ENCODE measurements at regions not wholly inside any gene's neighbourhood (a gene's known extent, or its start where the extent isn't known, plus 50 kb on each side); places are given as distances from the start of the nearest gene placed in this dataset.

DNA sequence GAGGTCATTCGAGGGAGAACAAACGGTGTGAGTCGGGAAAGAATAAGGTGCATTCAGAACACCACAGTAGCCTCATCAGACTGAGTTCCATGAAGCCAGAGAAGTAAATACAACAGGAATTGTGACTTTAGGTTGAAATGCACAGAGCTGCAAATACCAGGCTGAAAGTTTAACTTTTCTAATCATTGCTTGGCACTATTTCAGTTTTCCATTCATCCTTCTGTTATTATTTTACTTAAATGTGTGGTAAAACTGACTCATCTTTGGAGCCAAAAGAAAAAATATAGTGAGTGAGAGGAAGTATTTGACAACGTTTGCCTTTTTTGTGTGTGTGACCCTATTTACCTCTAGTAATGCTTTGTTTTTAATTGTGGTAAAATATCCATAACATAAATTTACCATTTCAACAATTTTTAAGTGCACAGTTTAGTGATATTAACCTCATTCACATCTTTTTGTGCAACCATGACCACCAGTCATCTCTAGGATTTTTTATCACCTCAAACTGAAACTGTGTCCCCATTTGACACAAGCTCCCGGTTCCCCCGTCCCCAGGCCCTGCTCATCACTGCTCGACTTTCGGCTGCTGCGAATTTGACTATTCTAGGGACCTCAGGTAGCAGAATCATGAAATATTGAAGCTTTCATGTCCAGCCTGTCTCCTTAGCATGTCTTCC lies 166.8 kb downstream of the HSD17B3 start:
- peaks cover 62% of the 10 kb centered on the region for H3K4me1 Mint-ChIP-seq (ENCODE audit: low read depth)
- no peaks in the 10 kb centered on the region for H3K27me3 Mint-ChIP-seq
- peaks cover 16% of the 10 kb centered on the region for H3K9me3 Mint-ChIP-seq
- intact Hi-C loops (cut with micrococcal nuclease) = no loop called here
- no peak overlapping the region for H3K4me3 Mint-ChIP-seq
- no peak overlapping the region for H3K27ac Mint-ChIP-seq
- no peaks in the 10 kb centered on the region for H3K36me3 Mint-ChIP-seq (ENCODE audit: low read depth)

DNA sequence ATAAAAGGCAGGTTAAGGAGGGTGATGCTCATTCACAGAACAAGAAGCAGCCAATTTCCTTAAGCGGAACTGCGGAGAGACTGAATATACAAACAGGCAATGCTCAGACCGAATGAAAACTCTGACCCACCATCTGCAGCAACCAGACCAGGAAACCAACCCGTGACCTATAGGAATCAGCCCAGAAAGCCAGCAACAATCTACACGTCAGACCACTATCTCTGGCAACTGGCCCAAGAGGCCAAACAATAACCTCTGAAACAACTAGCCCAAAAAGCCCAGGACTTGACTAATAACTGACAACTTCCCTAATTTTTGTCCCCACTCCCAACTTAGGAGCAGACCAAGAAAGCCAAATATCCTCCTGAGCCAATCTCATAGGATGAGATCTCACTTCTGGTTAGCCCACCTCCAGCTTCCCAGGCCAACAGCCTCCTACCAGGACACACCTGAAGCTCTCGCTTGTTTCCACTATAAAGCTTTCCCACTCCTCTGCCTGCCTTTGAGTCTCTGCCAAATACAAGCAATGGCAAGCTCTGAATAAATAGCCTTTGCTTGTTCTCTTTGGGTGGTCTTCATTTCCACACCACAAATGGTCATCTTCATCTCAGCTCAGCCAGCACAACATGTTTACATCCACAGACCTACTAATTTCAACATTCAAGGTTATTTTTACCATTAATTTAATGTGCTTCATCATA lies 168.5 kb downstream of the HSD17B3 start:
- Mint-ChIP-seq H3K36me3 (ENCODE audit: low read depth) (no peaks in the 10 kb centered on the region), H3K27me3 (no peaks in the 10 kb centered on the region)
- intact Hi-C loops (cut with micrococcal nuclease) = no loop called here

DNA sequence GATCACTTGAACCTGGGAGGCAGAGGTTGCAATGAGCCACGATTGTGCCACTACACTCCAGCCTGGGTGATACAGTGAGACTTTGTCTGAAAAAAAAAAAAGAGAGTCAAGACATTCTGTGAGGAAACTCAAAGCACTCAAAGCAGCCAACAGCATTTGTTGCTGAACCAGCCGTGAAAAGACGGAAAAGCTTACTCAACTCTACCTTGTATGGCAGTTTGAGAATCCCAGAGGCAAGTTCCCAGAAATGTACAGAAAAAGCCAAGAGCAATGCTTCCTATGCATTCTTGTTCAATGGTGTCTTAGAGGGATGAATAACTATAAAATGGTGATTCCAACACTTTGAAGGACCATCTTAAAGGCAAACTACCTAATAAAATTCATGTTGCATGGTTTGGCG lies 170.2 kb downstream of the HSD17B3 start:
- Mint-ChIP-seq H3K4me1 (ENCODE audit: low read depth) (peaks cover 31% of the 10 kb centered on the region), H3K36me3 (ENCODE audit: low read depth) (no peaks in the 10 kb centered on the region), H3K27ac (no peak overlapping the region), H3K9me3 (peaks cover 16% of the 10 kb centered on the region), H3K27me3 (no peaks in the 10 kb centered on the region), H3K4me3 (no peak overlapping the region)
- intact Hi-C loops (cut with micrococcal nuclease) = no loop called here

More for the DNA sequence above, 168.5 kb downstream of the HSD17B3 start:
- Mint-ChIP-seq H3K27ac (no peak overlapping the region), H3K4me3 (no peak overlapping the region), H3K9me3 (peaks cover 16% of the 10 kb centered on the region), H3K4me1 (ENCODE audit: low read depth) (peaks cover 48% of the 10 kb centered on the region)

DNA sequence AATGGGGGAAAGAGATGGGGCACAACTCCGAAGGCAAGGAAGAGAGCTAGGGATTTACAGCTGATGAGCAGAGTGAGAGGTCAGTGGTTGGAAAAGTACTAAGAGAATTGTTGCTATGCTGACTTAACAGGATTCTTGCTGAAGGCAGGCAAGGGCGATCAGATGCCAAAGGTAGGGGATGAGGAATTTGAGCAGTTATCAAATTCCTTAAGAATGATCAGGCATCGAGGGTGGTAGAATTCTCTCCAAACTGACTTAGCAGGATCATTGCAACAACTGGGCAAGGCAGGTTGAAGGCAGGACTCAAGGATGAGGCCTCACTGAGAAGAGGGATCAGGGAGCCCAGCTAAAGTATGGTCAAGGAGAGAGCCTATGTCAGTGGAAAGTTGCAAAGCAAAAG lies 171.0 kb downstream of the HSD17B3 start:
- no peaks in the 10 kb centered on the region for H3K36me3 Mint-ChIP-seq (ENCODE audit: low read depth)
- no peak overlapping the region for H3K27ac Mint-ChIP-seq
- no peaks in the 10 kb centered on the region for H3K27me3 Mint-ChIP-seq
- intact Hi-C loops (cut with micrococcal nuclease) = no loop called here
- H3K9me3 Mint-ChIP-seq = peaks cover 16% of the 10 kb centered on the region
- no peak overlapping the region for H3K4me3 Mint-ChIP-seq
- peaks cover 33% of the 10 kb centered on the region for H3K4me1 Mint-ChIP-seq (ENCODE audit: low read depth)

DNA sequence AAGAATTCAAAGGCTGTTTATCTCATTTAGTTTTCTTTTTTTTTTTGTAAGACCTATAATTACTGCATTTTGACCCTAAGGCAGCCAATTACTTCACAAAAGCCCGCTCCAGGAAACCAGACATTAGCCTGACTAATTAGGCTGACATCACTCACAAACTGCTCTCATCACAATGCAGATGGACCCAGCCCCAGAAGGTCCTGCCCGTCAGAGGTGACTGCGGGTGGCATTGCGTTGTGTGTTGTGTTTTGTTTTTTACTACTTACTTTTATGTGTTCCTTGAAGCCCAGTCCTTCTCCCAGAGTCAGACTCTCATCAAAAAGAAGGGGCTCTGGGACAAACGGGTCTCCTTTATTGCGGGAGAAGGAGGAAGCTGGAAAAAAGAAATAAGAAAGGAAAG lies 172.2 kb downstream of the HSD17B3 start:
- peaks cover 23% of the 10 kb centered on the region for H3K4me1 Mint-ChIP-seq (ENCODE audit: low read depth)
- no peak overlapping the region for H3K4me3 Mint-ChIP-seq
- H3K36me3 Mint-ChIP-seq (ENCODE audit: low read depth) = no peaks in the 10 kb centered on the region
- H3K27me3 Mint-ChIP-seq = no peaks in the 10 kb centered on the region
- no peak overlapping the region for H3K27ac Mint-ChIP-seq
- intact Hi-C loops (cut with micrococcal nuclease) = no loop called here
- peaks cover 16% of the 10 kb centered on the region for H3K9me3 Mint-ChIP-seq

DNA sequence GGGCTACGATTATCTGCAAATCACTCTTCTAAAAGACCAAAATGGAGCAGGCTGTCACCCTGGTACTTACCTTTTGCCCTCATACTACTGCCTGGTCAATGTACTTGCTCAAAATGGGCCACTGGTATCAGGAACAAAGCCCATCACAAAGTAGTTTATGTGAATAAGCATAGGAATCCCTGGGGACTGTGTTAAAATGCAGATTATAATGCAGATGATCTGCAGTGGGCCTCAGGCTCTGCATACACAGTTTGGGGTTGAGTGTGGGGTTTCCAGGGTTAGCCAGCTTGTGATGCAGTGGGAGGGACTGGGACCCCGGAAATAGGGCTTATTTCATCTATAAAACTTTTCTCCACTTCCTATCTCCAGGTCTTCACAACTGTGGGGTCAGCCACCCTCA lies 173.1 kb downstream of the HSD17B3 start:
- H3K27ac Mint-ChIP-seq = no peak overlapping the region
- H3K36me3 Mint-ChIP-seq (ENCODE audit: low read depth) = no peaks in the 10 kb centered on the region
- peaks cover 15% of the 10 kb centered on the region for H3K9me3 Mint-ChIP-seq
- intact Hi-C loops (cut with micrococcal nuclease) = no loop called here
- no peak overlapping the region for H3K4me3 Mint-ChIP-seq
- no peaks in the 10 kb centered on the region for H3K27me3 Mint-ChIP-seq
- peaks cover 26% of the 10 kb centered on the region for H3K4me1 Mint-ChIP-seq (ENCODE audit: low read depth)

DNA sequence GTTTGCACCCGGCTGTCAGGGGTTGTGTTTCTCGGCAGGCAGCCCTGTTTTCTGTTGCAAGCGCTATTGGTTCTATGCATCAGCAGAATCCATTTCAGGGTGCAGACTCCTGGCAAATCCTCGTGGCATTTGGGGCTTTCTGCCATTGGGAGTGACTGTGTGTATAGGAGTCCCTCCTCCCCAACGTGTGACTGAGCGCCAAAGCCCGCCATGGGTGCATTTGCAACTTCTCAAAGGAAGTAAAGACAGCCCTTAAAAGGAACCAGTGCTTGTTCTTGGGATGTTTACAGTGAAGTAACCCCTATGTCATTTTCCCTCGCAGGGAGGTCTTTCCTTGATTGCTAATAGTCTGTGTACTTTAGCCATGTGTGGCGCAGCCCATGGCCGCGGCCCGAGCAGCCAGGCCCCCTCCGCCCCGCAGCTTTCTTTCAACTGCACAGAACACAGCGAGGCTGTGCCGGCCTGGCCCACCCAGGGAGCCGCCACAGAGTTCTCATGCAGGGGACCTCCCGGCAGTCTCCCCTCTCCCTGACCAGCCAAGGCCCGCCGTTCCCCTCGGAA lies 175.6 kb downstream of the HSD17B3 start:
- H3K27ac Mint-ChIP-seq = no peak overlapping the region
- H3K36me3 Mint-ChIP-seq (ENCODE audit: low read depth) = no peaks in the 10 kb centered on the region
- peaks cover 16% of the 10 kb centered on the region for H3K4me1 Mint-ChIP-seq (ENCODE audit: low read depth)
- H3K4me3 Mint-ChIP-seq = no peak overlapping the region
- no peaks in the 10 kb centered on the region for H3K27me3 Mint-ChIP-seq
- intact Hi-C loops (cut with micrococcal nuclease) = no loop called here
- no peaks in the 10 kb centered on the region for H3K9me3 Mint-ChIP-seq

DNA sequence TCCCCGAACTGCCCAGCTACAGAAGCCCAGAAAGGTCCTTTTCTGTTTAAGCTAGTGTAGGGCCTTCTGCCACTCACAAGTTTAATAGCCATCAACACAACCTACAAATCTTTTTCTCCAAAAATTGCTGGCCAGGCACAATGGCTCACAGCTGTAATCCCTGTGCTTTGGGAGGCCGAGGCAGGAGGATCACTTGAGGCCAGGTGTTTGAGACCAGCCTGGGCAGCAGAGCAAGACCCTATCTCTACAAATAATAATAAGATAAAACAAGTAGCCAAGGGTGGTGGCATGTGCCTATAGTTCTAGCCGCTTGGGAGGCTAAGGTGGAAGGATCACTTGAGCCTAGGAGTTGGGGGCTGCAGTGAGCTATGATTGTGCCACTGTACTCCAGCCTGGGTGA lies 176.4 kb downstream of the HSD17B3 start:
- intact Hi-C loops (cut with micrococcal nuclease) = no loop called here
- H3K4me3 Mint-ChIP-seq = no peak overlapping the region
- H3K36me3 Mint-ChIP-seq (ENCODE audit: low read depth) = no peaks in the 10 kb centered on the region
- H3K27me3 Mint-ChIP-seq = no peaks in the 10 kb centered on the region
- peaks cover 20% of the 10 kb centered on the region for H3K4me1 Mint-ChIP-seq (ENCODE audit: low read depth)
- H3K9me3 Mint-ChIP-seq = peaks cover 1% of the 10 kb centered on the region
- H3K27ac Mint-ChIP-seq = no peak overlapping the region

DNA sequence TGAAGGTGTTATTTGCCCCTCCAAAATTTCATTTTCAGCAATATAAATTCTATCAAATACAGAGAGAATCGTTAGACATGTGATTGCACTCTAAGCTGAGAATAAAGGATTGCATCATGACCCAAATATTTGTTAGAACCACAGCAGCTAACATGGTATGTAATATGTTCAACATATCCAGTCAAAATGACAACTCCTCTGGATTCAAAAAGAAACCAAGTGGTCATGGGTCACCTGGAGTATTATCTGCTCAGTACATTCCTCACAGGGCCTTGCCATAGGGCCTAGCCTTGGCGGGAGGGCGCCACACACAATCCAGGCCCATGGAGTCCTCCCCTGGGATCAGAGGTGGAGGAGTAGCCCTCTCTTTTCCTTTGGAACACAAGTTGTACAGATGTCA lies 179.2 kb downstream of the HSD17B3 start:
- intact Hi-C loops (cut with micrococcal nuclease) = no loop called here
- H3K4me1 Mint-ChIP-seq (ENCODE audit: low read depth) = peaks cover 35% of the 10 kb centered on the region
- H3K9me3 Mint-ChIP-seq = peaks cover 18% of the 10 kb centered on the region
- H3K27ac Mint-ChIP-seq = no peak overlapping the region
- no peaks in the 10 kb centered on the region for H3K36me3 Mint-ChIP-seq (ENCODE audit: low read depth)
- no peak overlapping the region for H3K4me3 Mint-ChIP-seq
- H3K27me3 Mint-ChIP-seq = no peaks in the 10 kb centered on the region

DNA sequence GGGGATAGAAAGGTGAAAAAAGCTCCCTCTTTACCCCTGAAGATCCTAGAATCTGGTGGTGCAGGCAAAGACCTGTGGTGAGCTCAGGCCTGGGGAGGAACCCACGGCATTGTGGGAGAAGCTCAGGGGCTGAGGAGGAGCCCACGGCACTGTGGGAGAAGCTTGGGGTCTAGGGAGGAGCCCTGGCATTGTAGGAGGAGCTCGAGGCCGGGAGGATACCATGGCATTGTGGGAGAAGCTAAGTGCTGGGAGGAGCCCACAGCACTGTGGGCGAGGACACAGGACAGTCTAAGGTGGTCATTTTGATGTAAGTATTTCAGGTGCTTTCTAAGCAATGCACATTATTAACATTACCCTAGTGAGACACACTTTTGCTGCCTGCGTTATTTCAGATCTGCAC lies 179.7 kb downstream of the HSD17B3 start:
- no peaks in the 10 kb centered on the region for H3K36me3 Mint-ChIP-seq (ENCODE audit: low read depth)
- H3K27ac Mint-ChIP-seq = no peak overlapping the region
- no peaks in the 10 kb centered on the region for H3K27me3 Mint-ChIP-seq
- intact Hi-C loops (cut with micrococcal nuclease) = no loop called here
- H3K4me1 Mint-ChIP-seq (ENCODE audit: low read depth) = peaks cover 39% of the 10 kb centered on the region
- peaks cover 18% of the 10 kb centered on the region for H3K9me3 Mint-ChIP-seq
- no peak overlapping the region for H3K4me3 Mint-ChIP-seq

DNA sequence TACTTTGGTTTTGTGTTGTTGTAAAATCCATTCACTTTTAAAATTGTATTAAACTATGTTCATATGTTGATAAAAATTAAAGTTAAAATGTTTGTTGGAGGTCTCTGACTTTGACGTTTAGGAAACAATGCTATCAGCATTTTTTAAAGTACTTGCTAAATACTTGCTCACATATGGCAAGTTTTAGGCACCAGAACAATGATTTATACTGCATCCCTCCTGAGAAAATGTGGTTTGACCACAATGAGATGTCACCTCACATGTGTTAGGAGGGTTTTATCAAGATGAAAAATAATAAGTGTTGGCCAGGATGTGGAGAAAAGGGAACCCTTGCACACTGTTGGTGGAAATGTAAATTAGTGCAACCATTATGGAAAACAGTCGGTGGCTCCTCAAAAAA lies 180.8 kb downstream of the HSD17B3 start:
- Mint-ChIP-seq H3K9me3 (peaks cover 18% of the 10 kb centered on the region), H3K36me3 (ENCODE audit: low read depth) (no peaks in the 10 kb centered on the region), H3K4me3 (no peak overlapping the region), H3K4me1 (ENCODE audit: low read depth) (peaks cover 46% of the 10 kb centered on the region), H3K27ac (no peak overlapping the region), H3K27me3 (no peaks in the 10 kb centered on the region)
- intact Hi-C loops (cut with micrococcal nuclease) = no loop called here

DNA sequence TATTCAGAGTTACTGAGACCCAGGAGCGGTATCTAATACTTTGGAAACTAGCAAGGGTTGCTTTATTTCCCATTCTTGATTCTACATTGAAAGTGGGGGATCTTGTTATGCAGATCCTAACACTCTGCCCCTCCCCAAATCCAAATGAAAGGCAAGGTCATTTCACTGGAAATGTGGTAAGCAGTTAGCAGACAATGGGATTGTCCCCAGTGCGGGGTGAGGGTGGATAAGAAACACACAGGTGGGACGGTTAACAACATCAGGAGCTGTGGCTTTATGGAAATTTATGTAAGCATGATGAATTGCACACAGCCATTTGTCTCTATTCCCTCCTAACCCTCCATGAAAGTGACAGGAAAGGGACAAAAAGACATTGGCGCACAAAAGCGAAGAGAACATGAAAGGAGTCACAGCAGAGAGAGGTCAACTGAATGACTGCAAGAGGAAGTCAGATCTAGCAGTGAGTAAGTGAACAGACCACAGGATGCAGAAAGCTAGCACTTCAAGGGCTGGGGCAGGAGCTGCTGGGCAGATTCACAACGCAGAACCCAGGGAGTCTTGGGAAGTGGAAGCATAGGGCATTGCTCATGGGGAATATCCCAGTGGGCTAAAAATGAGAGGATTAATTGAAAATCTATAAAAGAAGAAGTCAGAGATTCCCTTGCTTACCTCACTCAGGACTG lies 184.4 kb downstream of the HSD17B3 start:
- intact Hi-C loops (cut with micrococcal nuclease) = no loop called here
- H3K27me3 Mint-ChIP-seq = no peaks in the 10 kb centered on the region
- H3K27ac Mint-ChIP-seq = peak overlapping the region; percentile 38
- no peak overlapping the region for H3K4me3 Mint-ChIP-seq
- peaks cover 51% of the 10 kb centered on the region for H3K4me1 Mint-ChIP-seq (ENCODE audit: low read depth)
- H3K36me3 Mint-ChIP-seq (ENCODE audit: low read depth) = no peaks in the 10 kb centered on the region
- peaks cover 18% of the 10 kb centered on the region for H3K9me3 Mint-ChIP-seq

DNA sequence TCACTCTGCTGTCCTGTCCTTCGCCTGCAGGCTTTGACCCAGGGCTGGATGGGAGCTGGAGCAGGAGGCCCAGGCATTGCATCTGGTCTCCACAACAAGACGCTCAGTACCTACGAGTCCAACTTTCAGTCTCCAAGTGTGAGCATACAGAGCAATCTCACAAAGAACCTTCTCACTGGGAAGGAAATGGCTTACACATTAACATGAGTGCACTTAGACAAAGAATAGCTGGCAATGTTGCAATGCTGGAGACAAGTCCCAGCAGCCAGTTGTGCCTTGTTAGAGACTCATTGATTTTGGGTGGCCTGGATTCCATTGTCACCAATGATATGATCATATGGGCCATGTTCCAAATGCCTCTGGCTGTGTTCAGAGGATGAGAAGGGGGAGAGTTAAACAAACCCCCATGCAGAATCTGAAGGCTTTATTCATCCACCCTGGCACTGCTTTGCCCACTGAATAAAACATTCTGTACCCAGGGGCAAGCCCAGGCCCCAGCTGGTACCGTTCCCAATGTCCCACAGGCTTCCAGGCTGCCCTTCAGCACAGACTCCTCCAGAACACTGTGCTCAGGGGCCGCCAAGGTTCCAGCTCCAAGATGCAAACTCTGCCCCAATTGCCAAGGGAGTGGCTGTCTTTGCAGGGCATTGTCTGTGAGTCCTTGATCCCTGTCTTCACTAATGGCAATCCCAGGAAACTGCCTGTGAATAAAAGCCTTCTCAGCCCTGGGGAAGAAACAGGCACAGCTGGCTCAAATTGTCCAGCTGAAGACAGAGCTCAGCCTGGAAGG lies 185.5 kb downstream of the HSD17B3 start:
- intact Hi-C loops (cut with micrococcal nuclease) = no loop called here
- Mint-ChIP-seq H3K27me3 (no peaks in the 10 kb centered on the region), H3K9me3 (peaks cover 18% of the 10 kb centered on the region), H3K27ac (no peak overlapping the region), H3K4me1 (ENCODE audit: low read depth) (peaks cover 46% of the 10 kb centered on the region), H3K4me3 (no peak overlapping the region), H3K36me3 (ENCODE audit: low read depth) (no peaks in the 10 kb centered on the region)

DNA sequence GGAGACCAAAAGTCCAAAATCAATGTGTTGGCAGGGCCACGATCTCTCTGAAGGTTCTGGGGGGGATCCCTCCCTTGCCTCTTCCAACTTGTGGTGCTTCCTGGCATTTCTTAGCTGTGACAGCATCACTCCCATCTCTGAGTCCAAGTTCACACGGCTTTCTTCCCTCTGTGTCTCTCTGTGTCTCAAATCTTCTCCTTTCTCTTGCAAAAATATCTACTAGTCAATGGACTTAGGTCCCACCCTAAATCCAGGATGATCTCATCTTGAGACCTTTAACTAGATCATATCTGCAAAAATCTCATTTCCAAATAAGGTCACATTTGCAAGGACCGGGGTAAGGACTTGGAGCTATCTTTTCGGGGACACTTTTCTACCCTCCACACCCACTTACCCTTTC lies 186.1 kb downstream of the HSD17B3 start:
- intact Hi-C loops (cut with micrococcal nuclease) = no loop called here
- Mint-ChIP-seq H3K4me3 (no peak overlapping the region), H3K27me3 (no peaks in the 10 kb centered on the region), H3K36me3 (ENCODE audit: low read depth) (no peaks in the 10 kb centered on the region), H3K27ac (no peak overlapping the region), H3K9me3 (peaks cover 18% of the 10 kb centered on the region), H3K4me1 (ENCODE audit: low read depth) (peaks cover 49% of the 10 kb centered on the region)

All from dendritic cell treated with granulocyte-macrophage colony-stimulating factor and Interleukin-4, amounts not matched to agents 40 ng/mL and 50 ng/mL, for 4 days (primary cell).